GM23338 (cell line): ENCODE measurements at regions not wholly inside any gene's neighbourhood (a gene's known extent, or its start where the extent isn't known, plus 50 kb on each side); places are given as distances from the start of the nearest gene placed in this dataset.

Source experiments
- ATAC-seq: fragments of 200-7000 bp; cut with Tn5 transposase; 3 replicates; pipeline ENCODE4 v1.9.1; 2020
- DNase-seq: peaks from one replicate; pipeline ENCODE4 v3.0.0-alpha.2; 2015; ENCODE audit warnings: low spot score
- H2AFZ ChIP-seq: fragments of 200-600 bp; sonication (generic); 2 replicates; pipeline ENCODE4 v1.8.0; 2016; ENCODE audit warnings: antibody characterized with exemption, mild to moderate bottlenecking, moderate library complexity
- H3F3A ChIP-seq: fragments of 200-600 bp; sonication (generic); replicated peaks from 2 replicates; pipeline ENCODE4 v1.8.0; 2017; ENCODE audit warnings: antibody characterized with exemption, mixed run types, low read depth
- H3K27ac ChIP-seq: fragments of 200-600 bp; sonication (generic); 2 replicates; pipeline ENCODE4 v1.6.1; 2016; ENCODE audit warnings: low read depth
- H3K27me3 ChIP-seq: fragments of 200-600 bp; sonication (generic); 2 replicates; pipeline ENCODE4 v1.8.0; 2016; ENCODE audit warnings: mild to moderate bottlenecking, mixed run types, moderate library complexity; ENCODE audit not compliant: insufficient read depth
- H3K36me3 ChIP-seq: fragments of 200-600 bp; sonication (generic); 2 replicates; pipeline ENCODE4 v1.8.0; 2016; ENCODE audit warnings: mild to moderate bottlenecking; ENCODE audit not compliant: insufficient read depth
- H3K4me1 ChIP-seq: fragments of 200-600 bp; sonication (generic); 2 replicates; pipeline ENCODE4 v1.8.0; 2016; ENCODE audit warnings: mild to moderate bottlenecking, moderate library complexity; ENCODE audit not compliant: insufficient read depth
- H3K4me2 ChIP-seq: fragments of 200-600 bp; sonication (generic); 2 replicates; pipeline ENCODE4 v1.7.1; 2017; ENCODE audit warnings: mixed run types
- H3K4me3 ChIP-seq: fragments of 200-600 bp; sonication (generic); 2 replicates; pipeline ENCODE4 v1.6.1; 2016; ENCODE audit warnings: mixed run types
- H3K79me2 ChIP-seq: fragments of 200-600 bp; sonication (generic); replicated peaks from 2 replicates; pipeline ENCODE4 v1.8.0; 2017; ENCODE audit warnings: mild to moderate bottlenecking; ENCODE audit not compliant: insufficient read depth
- H3K9me2 ChIP-seq: fragments of 200-600 bp; sonication (generic); 2 replicates; pipeline ENCODE4 v1.8.0; 2017; ENCODE audit not compliant: insufficient read depth
- H4K20me1 ChIP-seq: fragments of 200-600 bp; sonication (generic); replicated peaks from 2 replicates; pipeline ENCODE4 v1.8.0; 2017; ENCODE audit warnings: mild to moderate bottlenecking; ENCODE audit not compliant: insufficient read depth
- H3K27ac Mint-ChIP-seq: 2 replicates; pipeline ENCODE4 v1.8.0; 2020; ENCODE audit warnings: inconsistent platforms, mild to moderate bottlenecking, moderate library complexity, mixed read lengths
- H3K27me3 Mint-ChIP-seq: 3 replicates; pipeline ENCODE4 v1.8.0; 2022; ENCODE audit warnings: low read depth, mild to moderate bottlenecking, moderate library complexity, mixed read lengths, inconsistent platforms; ENCODE audit not compliant: insufficient read depth, poor library complexity
- H3K36me3 Mint-ChIP-seq: 3 replicates; pipeline ENCODE4 v1.8.0; 2021; ENCODE audit warnings: low read depth, mild to moderate bottlenecking, inconsistent platforms, moderate library complexity, mixed read lengths
- H3K4me1 Mint-ChIP-seq: 3 replicates; pipeline ENCODE4 v1.8.0; 2020; ENCODE audit warnings: mild to moderate bottlenecking, inconsistent platforms, mixed read lengths
- H3K4me3 Mint-ChIP-seq: 3 replicates; pipeline ENCODE4 v1.8.0; 2021; ENCODE audit warnings: moderate library complexity, mild to moderate bottlenecking, inconsistent platforms, mixed read lengths
- H3K9me3 Mint-ChIP-seq: 3 replicates; pipeline ENCODE4 v1.8.0; 2020; ENCODE audit warnings: moderate library complexity, mild to moderate bottlenecking, inconsistent platforms, mixed read lengths
- CREB1 ChIP-seq: fragments of 250-450 bp; sonication (Bioruptor Pico); IDR thresholded peaks from 2 replicates; pipeline ENCODE4 v1.5.0; 2020; ENCODE audit warnings: low read depth, mild to moderate bottlenecking, moderate library complexity
- EZH2 ChIP-seq: fragments of 200-600 bp; sonication (generic); IDR thresholded peaks from one replicate; pipeline ENCODE4 v1.8.0; 2017; ENCODE audit warnings: antibody characterized with exemption, mild to moderate bottlenecking, low read depth; ENCODE audit not compliant: unreplicated experiment
- EZH2phosphoT487 ChIP-seq: fragments of 200-600 bp; sonication (generic); IDR thresholded peaks from one replicate; pipeline ENCODE4 v1.8.1; 2018; ENCODE audit warnings: antibody characterized with exemption; ENCODE audit not compliant: unreplicated experiment
- JUNB ChIP-seq: IDR thresholded peaks from one replicate; pipeline ENCODE4 v1.6.1; 2016; ENCODE audit warnings: antibody characterized with exemption; ENCODE audit not compliant: unreplicated experiment
- POLR2AphosphoS5 ChIP-seq: IDR thresholded peaks from 2 replicates; pipeline ENCODE4 v1.6.1; 2016; ENCODE audit warnings: antibody characterized with exemption, low read depth
- STAT1 ChIP-seq: IDR thresholded peaks from one replicate; pipeline ENCODE4 v1.6.1; 2016; ENCODE audit warnings: antibody characterized with exemption; ENCODE audit not compliant: unreplicated experiment
- ZNF114 ChIP-seq: fragments of 250-450 bp; sonication (Bioruptor Pico); IDR thresholded peaks from 2 replicates; pipeline ENCODE4 v1.5.0; 2020; ENCODE audit warnings: mild to moderate bottlenecking, moderate library complexity
- ZNF331 ChIP-seq: fragments of 250-450 bp; sonication (Bioruptor Pico); IDR thresholded peaks from 2 replicates; pipeline ENCODE4 v1.5.0; 2020; ENCODE audit warnings: low read depth, mild to moderate bottlenecking, moderate library complexity
- TF ChIP-seq, protein P1 (sequence below): fragments of 250-450 bp; sonication (Bioruptor Pico); IDR thresholded peaks from 2 replicates; pipeline ENCODE4 v1.5.0; 2020; ENCODE audit warnings: mild to moderate bottlenecking, moderate library complexity
- TF ChIP-seq, protein P2 (sequence below), 2 experiments: fragments of 200-600 bp in 1 of 2; sonication (generic) in 1 of 2; conservative IDR thresholded peaks; 2 replicates each; pipeline versions ENCODE4 v1.5.1 to v1.6.1; 2016 to 2017; ENCODE audit warnings: antibody characterized with exemption in 2 of 2, low read depth in 2 of 2, mild to moderate bottlenecking in 2 of 2, moderate library complexity in 1 of 2
- TF ChIP-seq, protein P3 (sequence below): IDR thresholded peaks from 2 replicates; pipeline ENCODE4 v1.6.1; 2016; ENCODE audit warnings: antibody characterized with exemption
- TF ChIP-seq, protein P4 (sequence below): IDR thresholded peaks from one replicate; pipeline ENCODE4 v1.6.1; 2018; ENCODE audit warnings: antibody characterized with exemption; ENCODE audit not compliant: unreplicated experiment

DNA sequence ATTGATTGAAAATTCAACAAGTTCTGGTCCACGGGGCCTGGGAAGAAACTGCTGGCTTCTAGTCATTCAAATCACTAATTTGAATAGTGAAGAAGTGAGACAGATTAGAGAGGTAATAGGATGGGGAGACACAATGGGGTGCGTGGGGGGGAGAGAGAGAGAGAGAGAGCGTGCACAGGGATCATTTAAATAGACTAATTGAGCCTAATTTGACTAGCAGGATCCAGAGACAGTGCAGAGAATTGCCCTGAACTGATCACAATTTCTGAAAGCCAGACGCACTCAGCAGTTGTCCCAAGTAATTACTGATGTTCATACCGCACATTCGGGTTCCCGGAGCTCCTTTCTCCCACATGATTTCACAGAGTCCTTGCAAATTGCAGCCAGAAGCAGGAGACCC, 50.3 kb upstream of the C5orf58 start:
- Histone ChIP-seq H3F3A (no peaks in the 10 kb centered on the region), H4K20me1 (no peaks in the 10 kb centered on the region), H3K4me3 (no peak overlapping the region), H3K27me3 (no peaks in the 10 kb centered on the region), H3K36me3 (no peaks in the 10 kb centered on the region), H3K79me2 (no peaks in the 10 kb centered on the region), H3K9me2 (no peaks in the 10 kb centered on the region), H2AFZ (no peak overlapping the region), H3K27ac (no peak overlapping the region), H3K4me2 (no peak overlapping the region), H3K4me1 (no peaks in the 10 kb centered on the region)
- no peaks in the 10 kb centered on the region for H3K36me3 Mint-ChIP-seq
- peaks cover 2% of the 10 kb centered on the region for H3K27me3 Mint-ChIP-seq
- no peaks in the 10 kb centered on the region for H3K4me1 Mint-ChIP-seq
- no peak overlapping the region for H3K4me3 Mint-ChIP-seq
- DNase-seq: no peak
- TF ChIP-seq CREB1 (CRISPR knock-in tag): no peak
- TF ChIP-seq JUNB: no peak
- TF ChIP-seq, protein P1, sequence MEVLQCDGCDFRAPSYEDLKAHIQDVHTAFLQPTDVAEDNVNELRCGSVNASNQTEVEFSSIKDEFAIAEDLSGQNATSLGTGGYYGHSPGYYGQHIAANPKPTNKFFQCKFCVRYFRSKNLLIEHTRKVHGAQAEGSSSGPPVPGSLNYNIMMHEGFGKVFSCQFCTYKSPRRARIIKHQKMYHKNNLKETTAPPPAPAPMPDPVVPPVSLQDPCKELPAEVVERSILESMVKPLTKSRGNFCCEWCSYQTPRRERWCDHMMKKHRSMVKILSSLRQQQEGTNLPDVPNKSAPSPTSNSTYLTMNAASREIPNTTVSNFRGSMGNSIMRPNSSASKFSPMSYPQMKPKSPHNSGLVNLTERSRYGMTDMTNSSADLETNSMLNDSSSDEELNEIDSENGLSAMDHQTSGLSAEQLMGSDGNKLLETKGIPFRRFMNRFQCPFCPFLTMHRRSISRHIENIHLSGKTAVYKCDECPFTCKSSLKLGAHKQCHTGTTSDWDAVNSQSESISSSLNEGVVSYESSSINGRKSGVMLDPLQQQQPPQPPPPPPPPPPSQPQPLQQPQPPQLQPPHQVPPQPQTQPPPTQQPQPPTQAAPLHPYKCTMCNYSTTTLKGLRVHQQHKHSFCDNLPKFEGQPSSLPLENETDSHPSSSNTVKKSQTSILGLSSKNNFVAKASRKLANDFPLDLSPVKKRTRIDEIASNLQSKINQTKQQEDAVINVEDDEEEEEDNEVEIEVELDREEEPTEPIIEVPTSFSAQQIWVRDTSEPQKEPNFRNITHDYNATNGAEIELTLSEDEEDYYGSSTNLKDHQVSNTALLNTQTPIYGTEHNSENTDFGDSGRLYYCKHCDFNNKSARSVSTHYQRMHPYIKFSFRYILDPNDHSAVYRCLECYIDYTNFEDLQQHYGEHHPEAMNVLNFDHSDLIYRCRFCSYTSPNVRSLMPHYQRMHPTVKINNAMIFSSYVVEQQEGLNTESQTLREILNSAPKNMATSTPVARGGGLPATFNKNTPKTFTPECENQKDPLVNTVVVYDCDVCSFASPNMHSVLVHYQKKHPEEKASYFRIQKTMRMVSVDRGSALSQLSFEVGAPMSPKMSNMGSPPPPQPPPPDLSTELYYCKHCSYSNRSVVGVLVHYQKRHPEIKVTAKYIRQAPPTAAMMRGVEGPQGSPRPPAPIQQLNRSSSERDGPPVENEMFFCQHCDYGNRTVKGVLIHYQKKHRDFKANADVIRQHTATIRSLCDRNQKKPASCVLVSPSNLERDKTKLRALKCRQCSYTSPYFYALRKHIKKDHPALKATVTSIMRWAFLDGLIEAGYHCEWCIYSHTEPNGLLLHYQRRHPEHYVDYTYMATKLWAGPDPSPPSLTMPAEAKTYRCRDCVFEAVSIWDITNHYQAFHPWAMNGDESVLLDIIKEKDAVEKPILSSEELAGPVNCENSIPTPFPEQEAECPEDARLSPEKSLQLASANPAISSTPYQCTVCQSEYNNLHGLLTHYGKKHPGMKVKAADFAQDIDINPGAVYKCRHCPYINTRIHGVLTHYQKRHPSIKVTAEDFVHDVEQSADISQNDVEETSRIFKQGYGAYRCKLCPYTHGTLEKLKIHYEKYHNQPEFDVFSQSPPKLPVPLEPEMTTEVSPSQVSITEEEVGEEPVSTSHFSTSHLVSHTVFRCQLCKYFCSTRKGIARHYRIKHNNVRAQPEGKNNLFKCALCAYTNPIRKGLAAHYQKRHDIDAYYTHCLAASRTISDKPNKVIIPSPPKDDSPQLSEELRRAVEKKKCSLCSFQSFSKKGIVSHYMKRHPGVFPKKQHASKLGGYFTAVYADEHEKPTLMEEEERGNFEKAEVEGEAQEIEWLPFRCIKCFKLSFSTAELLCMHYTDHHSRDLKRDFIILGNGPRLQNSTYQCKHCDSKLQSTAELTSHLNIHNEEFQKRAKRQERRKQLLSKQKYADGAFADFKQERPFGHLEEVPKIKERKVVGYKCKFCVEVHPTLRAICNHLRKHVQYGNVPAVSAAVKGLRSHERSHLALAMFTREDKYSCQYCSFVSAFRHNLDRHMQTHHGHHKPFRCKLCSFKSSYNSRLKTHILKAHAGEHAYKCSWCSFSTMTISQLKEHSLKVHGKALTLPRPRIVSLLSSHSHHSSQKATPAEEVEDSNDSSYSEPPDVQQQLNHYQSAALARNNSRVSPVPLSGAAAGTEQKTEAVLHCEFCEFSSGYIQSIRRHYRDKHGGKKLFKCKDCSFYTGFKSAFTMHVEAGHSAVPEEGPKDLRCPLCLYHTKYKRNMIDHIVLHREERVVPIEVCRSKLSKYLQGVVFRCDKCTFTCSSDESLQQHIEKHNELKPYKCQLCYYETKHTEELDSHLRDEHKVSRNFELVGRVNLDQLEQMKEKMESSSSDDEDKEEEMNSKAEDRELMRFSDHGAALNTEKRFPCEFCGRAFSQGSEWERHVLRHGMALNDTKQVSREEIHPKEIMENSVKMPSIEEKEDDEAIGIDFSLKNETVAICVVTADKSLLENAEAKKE (CRISPR knock-in tag): no peak
- TF ChIP-seq POLR2AphosphoS5: no peak
- TF ChIP-seq, protein P2, sequence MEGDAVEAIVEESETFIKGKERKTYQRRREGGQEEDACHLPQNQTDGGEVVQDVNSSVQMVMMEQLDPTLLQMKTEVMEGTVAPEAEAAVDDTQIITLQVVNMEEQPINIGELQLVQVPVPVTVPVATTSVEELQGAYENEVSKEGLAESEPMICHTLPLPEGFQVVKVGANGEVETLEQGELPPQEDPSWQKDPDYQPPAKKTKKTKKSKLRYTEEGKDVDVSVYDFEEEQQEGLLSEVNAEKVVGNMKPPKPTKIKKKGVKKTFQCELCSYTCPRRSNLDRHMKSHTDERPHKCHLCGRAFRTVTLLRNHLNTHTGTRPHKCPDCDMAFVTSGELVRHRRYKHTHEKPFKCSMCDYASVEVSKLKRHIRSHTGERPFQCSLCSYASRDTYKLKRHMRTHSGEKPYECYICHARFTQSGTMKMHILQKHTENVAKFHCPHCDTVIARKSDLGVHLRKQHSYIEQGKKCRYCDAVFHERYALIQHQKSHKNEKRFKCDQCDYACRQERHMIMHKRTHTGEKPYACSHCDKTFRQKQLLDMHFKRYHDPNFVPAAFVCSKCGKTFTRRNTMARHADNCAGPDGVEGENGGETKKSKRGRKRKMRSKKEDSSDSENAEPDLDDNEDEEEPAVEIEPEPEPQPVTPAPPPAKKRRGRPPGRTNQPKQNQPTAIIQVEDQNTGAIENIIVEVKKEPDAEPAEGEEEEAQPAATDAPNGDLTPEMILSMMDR (conservative IDR thresholded peaks at IDR 0.05; ENCODE audit: low read depth in 2 of 2): no peak
- no peak for TF ChIP-seq EZH2
- TF ChIP-seq STAT1: no peak
- TF ChIP-seq EZH2phosphoT487: no peak
- no peak for TF ChIP-seq ZNF331 (CRISPR knock-in tag)
- TF ChIP-seq, protein P3, sequence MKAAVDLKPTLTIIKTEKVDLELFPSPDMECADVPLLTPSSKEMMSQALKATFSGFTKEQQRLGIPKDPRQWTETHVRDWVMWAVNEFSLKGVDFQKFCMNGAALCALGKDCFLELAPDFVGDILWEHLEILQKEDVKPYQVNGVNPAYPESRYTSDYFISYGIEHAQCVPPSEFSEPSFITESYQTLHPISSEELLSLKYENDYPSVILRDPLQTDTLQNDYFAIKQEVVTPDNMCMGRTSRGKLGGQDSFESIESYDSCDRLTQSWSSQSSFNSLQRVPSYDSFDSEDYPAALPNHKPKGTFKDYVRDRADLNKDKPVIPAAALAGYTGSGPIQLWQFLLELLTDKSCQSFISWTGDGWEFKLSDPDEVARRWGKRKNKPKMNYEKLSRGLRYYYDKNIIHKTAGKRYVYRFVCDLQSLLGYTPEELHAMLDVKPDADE: no peak
- TF ChIP-seq, protein P4, sequence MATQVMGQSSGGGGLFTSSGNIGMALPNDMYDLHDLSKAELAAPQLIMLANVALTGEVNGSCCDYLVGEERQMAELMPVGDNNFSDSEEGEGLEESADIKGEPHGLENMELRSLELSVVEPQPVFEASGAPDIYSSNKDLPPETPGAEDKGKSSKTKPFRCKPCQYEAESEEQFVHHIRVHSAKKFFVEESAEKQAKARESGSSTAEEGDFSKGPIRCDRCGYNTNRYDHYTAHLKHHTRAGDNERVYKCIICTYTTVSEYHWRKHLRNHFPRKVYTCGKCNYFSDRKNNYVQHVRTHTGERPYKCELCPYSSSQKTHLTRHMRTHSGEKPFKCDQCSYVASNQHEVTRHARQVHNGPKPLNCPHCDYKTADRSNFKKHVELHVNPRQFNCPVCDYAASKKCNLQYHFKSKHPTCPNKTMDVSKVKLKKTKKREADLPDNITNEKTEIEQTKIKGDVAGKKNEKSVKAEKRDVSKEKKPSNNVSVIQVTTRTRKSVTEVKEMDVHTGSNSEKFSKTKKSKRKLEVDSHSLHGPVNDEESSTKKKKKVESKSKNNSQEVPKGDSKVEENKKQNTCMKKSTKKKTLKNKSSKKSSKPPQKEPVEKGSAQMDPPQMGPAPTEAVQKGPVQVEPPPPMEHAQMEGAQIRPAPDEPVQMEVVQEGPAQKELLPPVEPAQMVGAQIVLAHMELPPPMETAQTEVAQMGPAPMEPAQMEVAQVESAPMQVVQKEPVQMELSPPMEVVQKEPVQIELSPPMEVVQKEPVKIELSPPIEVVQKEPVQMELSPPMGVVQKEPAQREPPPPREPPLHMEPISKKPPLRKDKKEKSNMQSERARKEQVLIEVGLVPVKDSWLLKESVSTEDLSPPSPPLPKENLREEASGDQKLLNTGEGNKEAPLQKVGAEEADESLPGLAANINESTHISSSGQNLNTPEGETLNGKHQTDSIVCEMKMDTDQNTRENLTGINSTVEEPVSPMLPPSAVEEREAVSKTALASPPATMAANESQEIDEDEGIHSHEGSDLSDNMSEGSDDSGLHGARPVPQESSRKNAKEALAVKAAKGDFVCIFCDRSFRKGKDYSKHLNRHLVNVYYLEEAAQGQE: no peak
- no peak for TF ChIP-seq ZNF114 (CRISPR knock-in tag)
- H3K9me3 Mint-ChIP-seq: no peaks in the 10 kb centered on the region
- ATAC-seq: no peak
- no peak overlapping the region for H3K27ac Mint-ChIP-seq
